Endothelial cell of umbilical vein (primary cell): ENCODE measurements at regions not wholly inside any gene's neighbourhood (a gene's known extent, or its start where the extent isn't known, plus 50 kb on each side); places are given as distances from the start of the nearest gene placed in this dataset.

Experiments
- BruUV-seq: library from RNA; stranded (reverse); fragments of 400-500 nt; replicated peaks from 2 replicates; lab custom pipeline; 2021; lab: Mats Ljungman, UMichigan
- CTCF ChIA-PET: fragments of 300-600, 350-600 bp; sonication (Branson Sonifier 250); formaldehyde crosslinking; loops from one replicate; lab custom pipeline; 2021; ENCODE audit warnings: antibody characterized with exemption, inconsistent platforms; lab: Charles Lee
- POLR2A ChIA-PET: fragments of 300-600, 350-600 bp; sonication (Branson Sonifier 250); formaldehyde crosslinking; loops from one replicate; lab custom pipeline; 2021; ENCODE audit warnings: antibody characterized with exemption, inconsistent platforms; lab: Charles Lee
- DNase-seq: peaks from one replicate; pipeline ENCODE4 v3.0.0-alpha.2; 2011; ENCODE audit warnings: low read depth, low spot score
- FAIRE-seq: peaks from 2 replicates; lab custom pipeline; 2011; peaks lifted over from hg19 to GRCh38; lab: Jason Lieb, UNC
- H2AFZ ChIP-seq: 2 replicates; pipeline ENCODE4 v1.6.0; 2012; ENCODE audit warnings: low read depth, low read length, control low read depth, inconsistent platforms
- H3K27ac ChIP-seq: 2 replicates; pipeline ENCODE4 v1.5.1; 2011; ENCODE audit warnings: low read depth, mild to moderate bottlenecking, control low read depth, low read length, moderate library complexity; ENCODE audit not compliant: insufficient read depth
- H3K27me3 ChIP-seq, 2 experiments: 2 replicates each; pipeline versions ENCODE4 v1.6.0 to v1.6.1; 2011; ENCODE audit warnings: low read length in 2 of 2, mixed read lengths in 1 of 2; ENCODE audit not compliant: control insufficient read depth in 2 of 2, insufficient read depth in 2 of 2
- H3K36me3 ChIP-seq, 2 experiments: 2 replicates in 1 of 2; 3 replicates in 1 of 2; pipeline ENCODE4 v1.5.1; 2011; ENCODE audit warnings: low read length in 2 of 2, mild to moderate bottlenecking in 1 of 2, moderate library complexity in 1 of 2; ENCODE audit not compliant: control insufficient read depth in 2 of 2, insufficient read depth in 2 of 2; ENCODE audit errors: extremely low read depth in 1 of 2
- H3K4me1 ChIP-seq: 3 replicates; pipeline ENCODE4 v1.5.1; 2011; ENCODE audit warnings: mild to moderate bottlenecking, low read length; ENCODE audit not compliant: control insufficient read depth, insufficient read depth; ENCODE audit errors: extremely low read depth
- H3K4me2 ChIP-seq: 2 replicates; pipeline ENCODE4 v1.6.1; 2011; ENCODE audit warnings: low read length, control low read depth, mixed read lengths; ENCODE audit not compliant: insufficient read depth
- H3K4me3 ChIP-seq, 3 experiments: fragments of 200-600 bp in 1 of 3; sonication (generic), shearing (Covaris generic) in 1 of 3; replicated peaks in 1 of 3; 2 replicates each; pipeline ENCODE4 v1.5.1; 2011 to 2016; ENCODE audit warnings: control low read depth in 3 of 3, low read length in 3 of 3, mild to moderate bottlenecking in 2 of 3, inconsistent platforms in 1 of 3, low read depth in 1 of 3, moderate library complexity in 1 of 3; ENCODE audit not compliant: insufficient read depth in 1 of 3
- H3K79me2 ChIP-seq: 2 replicates; pipeline ENCODE4 v1.6.0; 2012; ENCODE audit warnings: low read length, inconsistent platforms; ENCODE audit not compliant: control insufficient read depth, insufficient read depth
- H3K9ac ChIP-seq: replicated peaks from 2 replicates; pipeline ENCODE3; 2011; ENCODE audit warnings: low read length, control low read depth; ENCODE audit not compliant: insufficient read depth; ENCODE audit errors: extremely low read depth
- H3K9me1 ChIP-seq: replicated peaks from 3 replicates; pipeline ENCODE4 v1.6.0; 2011; ENCODE audit warnings: mild to moderate bottlenecking, low read length; ENCODE audit not compliant: control insufficient read depth, insufficient read depth; ENCODE audit errors: extremely low read depth
- H3K9me3 ChIP-seq: replicated peaks from 2 replicates; pipeline ENCODE4 v1.5.1; 2012; ENCODE audit warnings: low read length, inconsistent platforms; ENCODE audit not compliant: control insufficient read depth, insufficient read depth
- H4K20me1 ChIP-seq: replicated peaks from 2 replicates; pipeline ENCODE3; 2011; ENCODE audit warnings: mild to moderate bottlenecking, low read length; ENCODE audit not compliant: control insufficient read depth, insufficient read depth; ENCODE audit errors: extremely low read depth
- EZH2 ChIP-seq: IDR thresholded peaks from 2 replicates; pipeline ENCODE4 v1.6.1; 2012; ENCODE audit warnings: borderline replicate concordance, low read depth, mild to moderate bottlenecking, moderate library complexity, low read length, inconsistent platforms; ENCODE audit not compliant: severe bottlenecking
- FOS ChIP-seq: IDR thresholded peaks from 2 replicates; pipeline ENCODE4 v1.6.1; 2011; ENCODE audit warnings: mild to moderate bottlenecking, low read length, moderate library complexity, borderline replicate concordance; ENCODE audit not compliant: insufficient read depth
- GATA2 ChIP-seq: IDR thresholded peaks from 2 replicates; pipeline ENCODE4 v1.7.0; 2011; ENCODE audit warnings: low read depth, mild to moderate bottlenecking, moderate library complexity, mixed read lengths, low read length; ENCODE audit not compliant: insufficient read length, insufficient read depth
- JUN ChIP-seq: IDR thresholded peaks from 2 replicates; pipeline ENCODE4 v1.6.1; 2011; ENCODE audit warnings: borderline replicate concordance, low read depth; ENCODE audit not compliant: insufficient read length, insufficient read depth
- MAX ChIP-seq: IDR thresholded peaks from 2 replicates; pipeline ENCODE4 v1.6.1; 2011; ENCODE audit not compliant: insufficient read depth, insufficient read length
- MYC ChIP-seq: IDR thresholded peaks from one replicate; pipeline ENCODE4 v1.6.1; 2011; ENCODE audit warnings: mild to moderate bottlenecking, low read depth, low read length
- POLR2A ChIP-seq: IDR thresholded peaks from 2 replicates; pipeline ENCODE4 v1.6.1; 2012; ENCODE audit warnings: low read depth, mild to moderate bottlenecking, control low read depth, low read length
- POLR2AphosphoS5 ChIP-seq: IDR thresholded peaks from 2 replicates; pipeline ENCODE4 v1.6.1; 2012; ENCODE audit warnings: low read depth, mild to moderate bottlenecking, control low read depth, low read length, moderate library complexity; ENCODE audit not compliant: insufficient read depth
- dilution Hi-C: fragments of 300-500 bp; cut with MboI; formaldehyde crosslinking; loops from one replicate; pipeline ENCODE4 v1.15.0; 2019; ENCODE audit warnings: low sequenced_read_pairs; ENCODE audit not compliant: extremely low pct_ligation_motif_present
- intact Hi-C: fragments of 100-400 bp; cut with micrococcal nuclease; formaldehyde crosslinking; loops from one replicate; pipeline ENCODE4 v1.10.0; 2022
- TF ChIP-seq, protein P1 (sequence below), 2 donors: IDR thresholded peaks; 1 replicate in 1 of 2; 2 replicates in 1 of 2; pipeline ENCODE4 v1.5.1; 2011; ENCODE audit warnings: low read length in 2 of 2, mild to moderate bottlenecking in 2 of 2, moderate library complexity in 2 of 2, control low read depth in 1 of 2, inconsistent platforms in 1 of 2, low read depth in 1 of 2; ENCODE audit not compliant: insufficient read depth in 1 of 2; ENCODE audit errors: extremely low read depth in 1 of 2

GRCh38 chr15:69675731-69676130 is 223.1 kb downstream of the RPLP1 start:
- intact Hi-C loops (no loop called here), dilution Hi-C loops (no loop called here)
- H2AFZ ChIP-seq, result no peak overlapping the region
- H3K27ac ChIP-seq, result no peak overlapping the region
- no TSS peak for BruUV-seq
- ChIA-PET CTCF (no interaction called here), POLR2A (no interaction called here)
- no peaks in the 10 kb centered on the region for H3K9me3 ChIP-seq
- no peaks in the 10 kb centered on the region for H4K20me1 ChIP-seq
- no peak overlapping the region for H3K4me2 ChIP-seq
- H3K27me3 ChIP-seq, result no peaks in the 10 kb centered on the region
- no peaks in the 10 kb centered on the region for H3K9me1 ChIP-seq
- H3K79me2 ChIP-seq, result no peaks in the 10 kb centered on the region
- DNase-seq, result no peak
- TF ChIP-seq FOS (no peak), EZH2 (no peak), POLR2AphosphoS5 (no peak), POLR2A (no peak), MAX (no peak), GATA2 (no peak), MYC (no peak), JUN (no peak)
- TF ChIP-seq, protein P1, sequence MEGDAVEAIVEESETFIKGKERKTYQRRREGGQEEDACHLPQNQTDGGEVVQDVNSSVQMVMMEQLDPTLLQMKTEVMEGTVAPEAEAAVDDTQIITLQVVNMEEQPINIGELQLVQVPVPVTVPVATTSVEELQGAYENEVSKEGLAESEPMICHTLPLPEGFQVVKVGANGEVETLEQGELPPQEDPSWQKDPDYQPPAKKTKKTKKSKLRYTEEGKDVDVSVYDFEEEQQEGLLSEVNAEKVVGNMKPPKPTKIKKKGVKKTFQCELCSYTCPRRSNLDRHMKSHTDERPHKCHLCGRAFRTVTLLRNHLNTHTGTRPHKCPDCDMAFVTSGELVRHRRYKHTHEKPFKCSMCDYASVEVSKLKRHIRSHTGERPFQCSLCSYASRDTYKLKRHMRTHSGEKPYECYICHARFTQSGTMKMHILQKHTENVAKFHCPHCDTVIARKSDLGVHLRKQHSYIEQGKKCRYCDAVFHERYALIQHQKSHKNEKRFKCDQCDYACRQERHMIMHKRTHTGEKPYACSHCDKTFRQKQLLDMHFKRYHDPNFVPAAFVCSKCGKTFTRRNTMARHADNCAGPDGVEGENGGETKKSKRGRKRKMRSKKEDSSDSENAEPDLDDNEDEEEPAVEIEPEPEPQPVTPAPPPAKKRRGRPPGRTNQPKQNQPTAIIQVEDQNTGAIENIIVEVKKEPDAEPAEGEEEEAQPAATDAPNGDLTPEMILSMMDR (IDR thresholded peaks at IDR 0.05; ENCODE audit: extremely low read depth in 1 of 2, insufficient read depth in 1 of 2, low read depth in 1 of 2, low read length in 2 of 2), result no peak
- H3K4me1 ChIP-seq, result no peaks in the 10 kb centered on the region
- H3K36me3 ChIP-seq, result no peaks in the 10 kb centered on the region
- FAIRE-seq, result no peak
- H3K9ac ChIP-seq, result no peak overlapping the region
- H3K4me3 ChIP-seq, result no peak overlapping the region
